Ishikawa (cell line): ENCODE measurements at regions not wholly inside any gene's neighbourhood (a gene's known extent, or its start where the extent isn't known, plus 50 kb on each side); places are given as distances from the start of the nearest gene placed in this dataset.

ENCODE experiments used
- CEBPB ChIP-seq: IDR thresholded peaks from 2 replicates; pipeline ENCODE4 v1.6.1; 2012
- CREB1 ChIP-seq: IDR thresholded peaks from 2 replicates; pipeline ENCODE4 v1.6.1; 2012; ENCODE audit warnings: low read depth
- EGR1 ChIP-seq: IDR thresholded peaks from 2 replicates; pipeline ENCODE4 v1.6.1; 2012
- EP300 ChIP-seq: IDR thresholded peaks from 2 replicates; pipeline ENCODE4 v1.6.1; 2012; ENCODE audit warnings: borderline replicate concordance
- FOXM1 ChIP-seq: IDR thresholded peaks from 2 replicates; pipeline ENCODE4 v1.6.1; 2012; ENCODE audit warnings: low read depth, borderline replicate concordance
- NFIC ChIP-seq: IDR thresholded peaks from 2 replicates; pipeline ENCODE4 v1.6.1; 2012
- RAD21 ChIP-seq: IDR thresholded peaks from 2 replicates; pipeline ENCODE4 v1.6.1; 2012; ENCODE audit warnings: low read depth
- TAF1 ChIP-seq: IDR thresholded peaks from 2 replicates; pipeline ENCODE4 v1.6.1; 2012; ENCODE audit warnings: low read depth, mild to moderate bottlenecking
- TCF12 ChIP-seq: IDR thresholded peaks from 2 replicates; pipeline ENCODE4 v1.6.1; 2012; ENCODE audit warnings: low read depth
- TEAD4 ChIP-seq: IDR thresholded peaks from 2 replicates; pipeline ENCODE4 v1.6.1; 2012
- USF1 ChIP-seq: IDR thresholded peaks from 2 replicates; pipeline ENCODE4 v1.6.1; 2012
- YY1 ChIP-seq: IDR thresholded peaks from 2 replicates; pipeline ENCODE4 v1.6.1; 2012; ENCODE audit warnings: low read depth
- ZBTB7A ChIP-seq: IDR thresholded peaks from 2 replicates; pipeline ENCODE4 v1.6.1; 2012; ENCODE audit warnings: low read depth
- TF ChIP-seq, protein P1 (sequence below): IDR thresholded peaks from 2 replicates; pipeline ENCODE4 v1.6.1; 2012
- TF ChIP-seq, protein P2 (sequence below): IDR thresholded peaks from 2 replicates; pipeline ENCODE4 v1.6.1; 2012; ENCODE audit warnings: low read depth, mild to moderate bottlenecking

DNA sequence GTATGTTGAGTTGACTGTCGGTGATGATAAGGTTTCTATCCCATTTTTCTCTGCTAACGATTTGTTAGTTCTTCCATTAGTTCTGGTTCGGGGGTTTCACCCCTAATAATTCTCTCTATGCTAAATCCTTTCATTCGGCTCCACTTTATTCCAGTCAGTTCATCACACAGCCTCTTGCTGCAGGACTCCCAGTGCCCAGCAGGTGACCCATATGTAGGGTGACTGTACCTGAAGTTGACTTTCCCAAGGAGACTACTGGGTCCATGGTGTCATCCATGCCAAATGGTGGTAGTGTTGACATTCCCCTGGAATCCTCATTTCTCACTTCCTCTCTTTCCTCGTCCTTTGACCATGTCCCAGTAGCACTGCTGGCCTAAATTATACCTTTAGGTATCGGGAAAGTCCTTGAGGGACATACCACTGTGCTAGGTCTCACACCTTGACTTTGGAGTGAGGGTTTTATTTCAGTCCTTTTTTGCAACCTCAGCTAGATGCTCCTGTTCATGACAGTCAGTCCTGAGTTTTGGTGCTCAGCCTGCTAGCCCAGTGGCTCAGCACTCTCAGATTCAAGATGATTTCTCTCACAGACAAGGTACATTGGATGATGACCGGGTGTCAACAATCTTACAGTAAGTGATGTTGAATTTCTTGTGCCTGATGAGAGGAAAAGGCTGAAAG, 105.1 kb upstream of the ARHGAP24 start:
- TF ChIP-seq EGR1, result no peak
- TF ChIP-seq FOXM1, result no peak
- no peak for TF ChIP-seq NFIC
- TF ChIP-seq ZBTB7A, result no peak
- TF ChIP-seq, protein P1, sequence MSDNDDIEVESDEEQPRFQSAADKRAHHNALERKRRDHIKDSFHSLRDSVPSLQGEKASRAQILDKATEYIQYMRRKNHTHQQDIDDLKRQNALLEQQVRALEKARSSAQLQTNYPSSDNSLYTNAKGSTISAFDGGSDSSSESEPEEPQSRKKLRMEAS, result no peak

GRCh38 chr4:85370400-85371032, 104.4 kb upstream of the ARHGAP24 start:
- TF ChIP-seq CREB1, result no peak
- TF ChIP-seq NFIC, result no peak
- TF ChIP-seq, protein P1, result no peak
- peak; percentile 76 for TF ChIP-seq RAD21

DNA sequence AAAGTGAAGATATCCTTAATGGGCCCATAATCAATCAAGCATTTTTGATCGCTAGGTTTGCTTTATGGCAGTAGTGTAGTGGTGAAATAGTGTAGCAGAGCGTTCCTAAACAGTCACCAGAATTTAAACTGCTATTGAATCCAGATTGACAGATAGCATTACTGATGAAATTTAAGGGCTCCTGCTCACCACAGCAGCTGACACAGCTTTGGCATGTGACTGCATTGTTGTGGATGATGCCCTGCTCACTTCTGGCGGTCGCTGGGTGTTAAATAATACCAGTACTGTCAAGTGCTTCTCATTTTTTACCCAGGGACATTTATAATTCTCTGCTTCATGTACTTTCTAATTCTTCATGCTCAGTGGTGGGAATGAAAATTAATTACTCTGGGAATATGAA, 102.0 kb upstream of the ARHGAP24 start:
- no peak for TF ChIP-seq YY1
- no peak for TF ChIP-seq RAD21

DNA sequence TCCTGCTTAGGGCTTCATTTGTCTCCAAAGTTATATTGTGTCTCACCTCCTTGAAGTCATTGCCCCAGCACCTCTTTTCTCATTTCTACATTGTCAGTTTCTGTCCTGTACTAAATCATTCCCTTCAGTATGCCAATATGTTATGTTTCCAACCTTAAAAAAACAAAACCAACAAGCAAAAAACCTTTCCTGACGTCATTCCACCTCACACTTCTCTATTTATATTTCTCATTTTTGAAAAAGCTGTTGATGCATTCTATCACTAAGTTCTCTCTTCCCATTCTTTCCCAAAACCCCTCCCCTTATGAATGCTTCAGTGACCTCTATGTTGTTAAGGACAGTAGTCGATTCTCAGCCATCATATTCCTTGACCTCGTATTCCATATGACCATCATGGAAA, 98.7 kb upstream of the ARHGAP24 start:
- TF ChIP-seq, protein P1, result no peak
- TF ChIP-seq USF1, result no peak
- no peak for TF ChIP-seq YY1
- no peak for TF ChIP-seq ZBTB7A
- no peak for TF ChIP-seq TCF12

- TF ChIP-seq ZBTB7A, result no peak
- TF ChIP-seq USF1, result no peak
- no peak for TF ChIP-seq NFIC
- no peak for TF ChIP-seq EP300
- no peak for TF ChIP-seq RAD21
- no peak for TF ChIP-seq TAF1
- no peak for TF ChIP-seq CEBPB
- no peak for TF ChIP-seq YY1
- TF ChIP-seq, protein P1, result no peak
- TF ChIP-seq EGR1, result no peak
These were observed 93.0 kb upstream of the ARHGAP24 start for GRCh38 chr4:85381968-85382367.

- TF ChIP-seq CREB1, result no peak
- TF ChIP-seq TEAD4, result no peak
- no peak for TF ChIP-seq CEBPB
- no peak for TF ChIP-seq ZBTB7A
- TF ChIP-seq NFIC, result no peak
- TF ChIP-seq, protein P1, result no peak
- no peak for TF ChIP-seq YY1
- TF ChIP-seq, protein P2, sequence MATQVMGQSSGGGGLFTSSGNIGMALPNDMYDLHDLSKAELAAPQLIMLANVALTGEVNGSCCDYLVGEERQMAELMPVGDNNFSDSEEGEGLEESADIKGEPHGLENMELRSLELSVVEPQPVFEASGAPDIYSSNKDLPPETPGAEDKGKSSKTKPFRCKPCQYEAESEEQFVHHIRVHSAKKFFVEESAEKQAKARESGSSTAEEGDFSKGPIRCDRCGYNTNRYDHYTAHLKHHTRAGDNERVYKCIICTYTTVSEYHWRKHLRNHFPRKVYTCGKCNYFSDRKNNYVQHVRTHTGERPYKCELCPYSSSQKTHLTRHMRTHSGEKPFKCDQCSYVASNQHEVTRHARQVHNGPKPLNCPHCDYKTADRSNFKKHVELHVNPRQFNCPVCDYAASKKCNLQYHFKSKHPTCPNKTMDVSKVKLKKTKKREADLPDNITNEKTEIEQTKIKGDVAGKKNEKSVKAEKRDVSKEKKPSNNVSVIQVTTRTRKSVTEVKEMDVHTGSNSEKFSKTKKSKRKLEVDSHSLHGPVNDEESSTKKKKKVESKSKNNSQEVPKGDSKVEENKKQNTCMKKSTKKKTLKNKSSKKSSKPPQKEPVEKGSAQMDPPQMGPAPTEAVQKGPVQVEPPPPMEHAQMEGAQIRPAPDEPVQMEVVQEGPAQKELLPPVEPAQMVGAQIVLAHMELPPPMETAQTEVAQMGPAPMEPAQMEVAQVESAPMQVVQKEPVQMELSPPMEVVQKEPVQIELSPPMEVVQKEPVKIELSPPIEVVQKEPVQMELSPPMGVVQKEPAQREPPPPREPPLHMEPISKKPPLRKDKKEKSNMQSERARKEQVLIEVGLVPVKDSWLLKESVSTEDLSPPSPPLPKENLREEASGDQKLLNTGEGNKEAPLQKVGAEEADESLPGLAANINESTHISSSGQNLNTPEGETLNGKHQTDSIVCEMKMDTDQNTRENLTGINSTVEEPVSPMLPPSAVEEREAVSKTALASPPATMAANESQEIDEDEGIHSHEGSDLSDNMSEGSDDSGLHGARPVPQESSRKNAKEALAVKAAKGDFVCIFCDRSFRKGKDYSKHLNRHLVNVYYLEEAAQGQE, result no peak
- no peak for TF ChIP-seq TAF1
- no peak for TF ChIP-seq RAD21
- no peak for TF ChIP-seq EP300
- TF ChIP-seq EGR1, result no peak
- no peak for TF ChIP-seq TCF12
- TF ChIP-seq USF1, result no peak
- no peak for TF ChIP-seq FOXM1
These were observed 83.9 kb upstream of the ARHGAP24 start for GRCh38 chr4:85391071-85391470.

GRCh38 chr4:85391589-85392410, 83.2 kb upstream of the ARHGAP24 start:
- TF ChIP-seq NFIC, result no peak
- TF ChIP-seq, protein P2, result no peak
- TF ChIP-seq, protein P1, result no peak
- TF ChIP-seq USF1, result no peak
- TF ChIP-seq TCF12, result no peak
- TF ChIP-seq FOXM1, result no peak
- TF ChIP-seq CREB1, result no peak
